NB4 (cell line): ENCODE measurements at regions not wholly inside any gene's neighbourhood (a gene's known extent, or its start where the extent isn't known, plus 50 kb on each side); places are given as distances from the start of the nearest gene placed in this dataset.

ENCODE experiments used
- MYC ChIP-seq: IDR thresholded peaks from 2 replicates; pipeline ENCODE4 v1.6.1; 2011; ENCODE audit warnings: low read depth, low read length
- POLR2A ChIP-seq: IDR thresholded peaks from 2 replicates; pipeline ENCODE4 v1.6.1; 2011; ENCODE audit warnings: mild to moderate bottlenecking; ENCODE audit not compliant: insufficient read length; ENCODE audit errors: extremely low read depth
- TF ChIP-seq, protein P1 (sequence below): IDR thresholded peaks from one replicate; pipeline ENCODE4 v1.5.1; 2012; ENCODE audit warnings: low read depth, low read length

DNA sequence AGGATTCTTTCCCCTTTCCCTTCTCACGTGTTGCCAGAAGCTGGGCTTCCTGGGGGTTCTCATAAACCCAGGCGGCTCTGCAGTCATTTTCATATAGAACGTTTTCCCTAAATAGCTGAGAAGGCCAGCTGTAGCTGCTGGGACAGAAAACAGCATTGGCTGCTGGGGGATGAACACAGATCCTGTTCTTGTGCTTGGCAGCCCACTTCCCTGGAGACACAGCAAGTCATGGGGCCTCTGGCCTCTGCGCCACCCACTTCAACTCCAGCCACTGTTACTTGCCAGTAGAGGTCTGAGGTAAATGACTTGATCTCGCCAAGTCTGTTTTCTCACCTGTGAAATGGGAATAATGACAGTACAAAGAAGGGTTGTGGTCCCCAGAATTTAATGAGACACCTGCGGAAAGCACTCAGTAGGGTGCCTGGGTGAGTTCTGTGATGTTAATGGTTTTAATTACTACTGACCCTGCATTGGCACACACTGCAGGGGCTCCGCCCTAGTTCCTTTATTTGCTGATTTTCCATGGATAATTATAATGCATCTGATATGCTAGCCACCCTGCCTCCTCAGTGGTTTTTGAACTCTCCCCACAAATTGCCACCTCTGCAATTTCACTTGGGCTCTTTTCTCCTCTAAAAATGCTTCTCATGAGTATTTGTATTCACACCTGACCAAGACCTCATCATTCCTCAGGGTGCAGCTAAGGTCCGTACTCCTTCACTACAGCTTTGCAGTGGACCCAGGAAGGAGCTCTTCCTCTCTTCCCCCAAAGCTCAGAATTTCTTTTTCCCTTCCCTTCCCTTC, 274.7 kb downstream of the RPLP1 start:
- TF ChIP-seq POLR2A = no peak
- TF ChIP-seq, protein P1, sequence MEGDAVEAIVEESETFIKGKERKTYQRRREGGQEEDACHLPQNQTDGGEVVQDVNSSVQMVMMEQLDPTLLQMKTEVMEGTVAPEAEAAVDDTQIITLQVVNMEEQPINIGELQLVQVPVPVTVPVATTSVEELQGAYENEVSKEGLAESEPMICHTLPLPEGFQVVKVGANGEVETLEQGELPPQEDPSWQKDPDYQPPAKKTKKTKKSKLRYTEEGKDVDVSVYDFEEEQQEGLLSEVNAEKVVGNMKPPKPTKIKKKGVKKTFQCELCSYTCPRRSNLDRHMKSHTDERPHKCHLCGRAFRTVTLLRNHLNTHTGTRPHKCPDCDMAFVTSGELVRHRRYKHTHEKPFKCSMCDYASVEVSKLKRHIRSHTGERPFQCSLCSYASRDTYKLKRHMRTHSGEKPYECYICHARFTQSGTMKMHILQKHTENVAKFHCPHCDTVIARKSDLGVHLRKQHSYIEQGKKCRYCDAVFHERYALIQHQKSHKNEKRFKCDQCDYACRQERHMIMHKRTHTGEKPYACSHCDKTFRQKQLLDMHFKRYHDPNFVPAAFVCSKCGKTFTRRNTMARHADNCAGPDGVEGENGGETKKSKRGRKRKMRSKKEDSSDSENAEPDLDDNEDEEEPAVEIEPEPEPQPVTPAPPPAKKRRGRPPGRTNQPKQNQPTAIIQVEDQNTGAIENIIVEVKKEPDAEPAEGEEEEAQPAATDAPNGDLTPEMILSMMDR = no peak
- no peak for TF ChIP-seq MYC
